Calu3 (cell line): ENCODE measurements at regions not wholly inside any gene's neighbourhood (a gene's known extent, or its start where the extent isn't known, plus 50 kb on each side); places are given as distances from the start of the nearest gene placed in this dataset.
A peak's percentile ranks its signal among the peaks of the same experiment; 100 is the strongest.

Experiments
- BruUV-seq: library from RNA; stranded (reverse); fragments of 400-500 nt; replicated peaks from 2 replicates; lab custom pipeline; 2021; lab: Mats Ljungman, UMichigan
- CTCF ChIA-PET: fragments of 300-600 bp; sonication (Branson Sonifier 250); formaldehyde crosslinking; loops from one replicate; lab custom pipeline; 2022; ENCODE audit warnings: antibody characterized with exemption; lab: Charles Lee
- DNase-seq: peaks from one replicate; pipeline ENCODE4 v3.0.0; 2022
- H3K27ac Mint-ChIP-seq: one replicate; pipeline ENCODE4 v1.8.0; 2022; ENCODE audit warnings: mixed read lengths; ENCODE audit not compliant: unreplicated experiment
- H3K27me3 Mint-ChIP-seq: one replicate; pipeline ENCODE4 v1.8.0; 2022; ENCODE audit warnings: mixed read lengths; ENCODE audit not compliant: unreplicated experiment
- H3K36me3 Mint-ChIP-seq: one replicate; pipeline ENCODE4 v1.8.0; 2022; ENCODE audit warnings: mild to moderate bottlenecking, moderate library complexity, mixed read lengths; ENCODE audit not compliant: insufficient read depth, unreplicated experiment
- H3K4me1 Mint-ChIP-seq: one replicate; pipeline ENCODE4 v1.8.0; 2022; ENCODE audit warnings: mild to moderate bottlenecking, low read depth, mixed read lengths; ENCODE audit not compliant: unreplicated experiment
- H3K4me3 Mint-ChIP-seq: one replicate; pipeline ENCODE4 v1.8.0; 2022; ENCODE audit warnings: mild to moderate bottlenecking, low read depth, moderate library complexity, mixed read lengths; ENCODE audit not compliant: unreplicated experiment
- H3K9me3 Mint-ChIP-seq: one replicate; pipeline ENCODE4 v1.8.0; 2022; ENCODE audit warnings: low read depth, mixed read lengths; ENCODE audit not compliant: unreplicated experiment
- intact Hi-C: fragments of 100-400 bp; cut with micrococcal nuclease; formaldehyde crosslinking; loops from one replicate; pipeline ENCODE4 v1.10.0; 2022; ENCODE audit not compliant: unreplicated experiment
- TF ChIP-seq, protein P1 (sequence below): fragments of 200-600 bp; IDR thresholded peaks from one replicate; pipeline ENCODE4 v1.8.0; 2022; ENCODE audit warnings: antibody characterized with exemption; ENCODE audit not compliant: unreplicated experiment

DNA sequence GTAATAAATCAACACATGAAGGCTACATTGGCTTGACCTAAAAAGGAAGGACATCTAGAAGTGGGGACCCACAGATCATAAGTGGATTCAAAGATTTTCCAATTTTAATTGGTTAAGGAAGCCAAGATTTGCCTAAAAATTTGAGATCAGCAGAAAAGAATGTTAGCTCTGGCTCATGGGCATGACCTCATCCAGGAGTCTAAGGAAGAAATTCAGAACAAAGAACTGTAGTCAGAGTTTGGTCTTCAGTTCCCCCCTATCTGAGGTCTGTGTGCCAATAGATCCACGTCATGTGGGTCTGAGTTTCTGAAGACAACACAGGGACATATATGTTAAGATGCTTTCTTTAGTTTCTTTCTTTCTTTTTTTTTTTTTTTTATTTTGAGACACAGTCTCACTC, 648.8 kb upstream of the SPRY2 start:
- CTCF ChIA-PET: no interaction called here
- Mint-ChIP-seq H3K9me3 (peaks cover 5% of the 10 kb centered on the region), H3K4me3 (no peak overlapping the region), H3K27ac (no peak overlapping the region), H3K36me3 (no peaks in the 10 kb centered on the region), H3K27me3 (no peaks in the 10 kb centered on the region), H3K4me1 (no peaks in the 10 kb centered on the region)
- no TSS peak for BruUV-seq
- intact Hi-C loops: no loop called here
- TF ChIP-seq, protein P1, sequence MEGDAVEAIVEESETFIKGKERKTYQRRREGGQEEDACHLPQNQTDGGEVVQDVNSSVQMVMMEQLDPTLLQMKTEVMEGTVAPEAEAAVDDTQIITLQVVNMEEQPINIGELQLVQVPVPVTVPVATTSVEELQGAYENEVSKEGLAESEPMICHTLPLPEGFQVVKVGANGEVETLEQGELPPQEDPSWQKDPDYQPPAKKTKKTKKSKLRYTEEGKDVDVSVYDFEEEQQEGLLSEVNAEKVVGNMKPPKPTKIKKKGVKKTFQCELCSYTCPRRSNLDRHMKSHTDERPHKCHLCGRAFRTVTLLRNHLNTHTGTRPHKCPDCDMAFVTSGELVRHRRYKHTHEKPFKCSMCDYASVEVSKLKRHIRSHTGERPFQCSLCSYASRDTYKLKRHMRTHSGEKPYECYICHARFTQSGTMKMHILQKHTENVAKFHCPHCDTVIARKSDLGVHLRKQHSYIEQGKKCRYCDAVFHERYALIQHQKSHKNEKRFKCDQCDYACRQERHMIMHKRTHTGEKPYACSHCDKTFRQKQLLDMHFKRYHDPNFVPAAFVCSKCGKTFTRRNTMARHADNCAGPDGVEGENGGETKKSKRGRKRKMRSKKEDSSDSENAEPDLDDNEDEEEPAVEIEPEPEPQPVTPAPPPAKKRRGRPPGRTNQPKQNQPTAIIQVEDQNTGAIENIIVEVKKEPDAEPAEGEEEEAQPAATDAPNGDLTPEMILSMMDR: no peak
- no peak for DNase-seq

DNA sequence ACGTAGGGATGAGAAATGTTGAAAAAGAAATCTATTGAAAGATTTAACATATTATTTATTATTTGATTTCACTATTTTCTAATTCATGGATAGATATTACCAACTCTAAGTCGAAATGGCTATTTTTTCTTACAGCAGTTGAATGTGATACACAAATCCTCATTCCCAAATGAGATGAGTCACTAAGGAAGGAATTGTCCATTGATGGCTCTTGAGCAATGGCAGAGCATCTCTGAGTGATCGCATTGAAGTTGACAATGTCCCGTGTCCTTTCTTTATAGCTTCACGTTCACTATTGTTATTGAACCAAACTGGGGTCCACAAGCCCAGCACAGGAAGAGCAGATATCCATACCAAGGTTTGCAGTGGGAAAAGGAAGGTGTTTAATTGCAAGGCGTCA, 648.3 kb upstream of the SPRY2 start:
- no peak overlapping the region for H3K27ac Mint-ChIP-seq

DNA sequence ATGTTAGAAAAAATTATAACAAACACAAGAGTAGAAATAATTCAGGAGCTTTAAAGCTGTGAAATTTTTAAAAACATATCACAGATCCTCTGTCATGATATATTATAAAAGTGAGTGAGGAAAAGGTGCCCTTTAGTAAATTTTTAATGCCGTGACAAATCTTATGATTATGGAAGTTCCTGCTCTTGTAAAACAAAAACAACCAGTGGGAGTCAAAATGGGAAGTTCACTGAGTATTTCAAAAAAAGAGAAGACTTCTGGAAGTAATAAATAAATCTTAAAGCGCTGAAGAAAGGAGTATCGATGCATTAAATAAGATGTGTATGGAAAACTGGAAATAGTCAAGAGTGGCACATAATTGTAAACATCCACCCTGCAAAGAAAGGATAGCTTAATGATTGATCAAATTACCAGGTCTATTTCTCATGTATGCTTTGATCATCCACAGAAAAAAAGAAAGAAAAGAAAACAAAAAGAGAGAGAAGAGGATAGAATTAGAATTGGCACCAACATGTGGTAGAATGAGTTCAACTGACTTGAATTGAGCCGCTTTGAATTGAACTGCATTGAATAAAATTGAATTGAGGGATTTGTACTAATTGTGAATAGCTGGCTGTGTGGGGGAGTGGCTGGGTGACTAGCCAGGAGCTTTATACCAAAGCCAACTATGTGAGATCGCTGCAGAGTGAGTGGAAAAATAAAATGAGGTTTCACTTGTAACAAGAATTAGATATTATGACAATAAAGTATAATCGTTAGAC, 647.6 kb upstream of the SPRY2 start:
- no peak for DNase-seq
- no TSS peak for BruUV-seq
- no peaks in the 10 kb centered on the region for H3K36me3 Mint-ChIP-seq
- no peak overlapping the region for H3K27ac Mint-ChIP-seq
- peaks cover 5% of the 10 kb centered on the region for H3K9me3 Mint-ChIP-seq
- no peaks in the 10 kb centered on the region for H3K27me3 Mint-ChIP-seq
- intact Hi-C loops: no loop called here
- CTCF ChIA-PET: no interaction called here
- H3K4me3 Mint-ChIP-seq: no peak overlapping the region
- H3K4me1 Mint-ChIP-seq: no peaks in the 10 kb centered on the region
- TF ChIP-seq, protein P1: no peak

More for the DNA sequence above, 648.3 kb upstream of the SPRY2 start:
- intact Hi-C loops: no loop called here
- H3K9me3 Mint-ChIP-seq: peaks cover 5% of the 10 kb centered on the region
- DNase-seq: no peak
- no peaks in the 10 kb centered on the region for H3K27me3 Mint-ChIP-seq
- H3K4me3 Mint-ChIP-seq: no peak overlapping the region
- TF ChIP-seq, protein P1: no peak
- no TSS peak for BruUV-seq
- no peaks in the 10 kb centered on the region for H3K4me1 Mint-ChIP-seq
- CTCF ChIA-PET: no interaction called here
- no peaks in the 10 kb centered on the region for H3K36me3 Mint-ChIP-seq

DNA sequence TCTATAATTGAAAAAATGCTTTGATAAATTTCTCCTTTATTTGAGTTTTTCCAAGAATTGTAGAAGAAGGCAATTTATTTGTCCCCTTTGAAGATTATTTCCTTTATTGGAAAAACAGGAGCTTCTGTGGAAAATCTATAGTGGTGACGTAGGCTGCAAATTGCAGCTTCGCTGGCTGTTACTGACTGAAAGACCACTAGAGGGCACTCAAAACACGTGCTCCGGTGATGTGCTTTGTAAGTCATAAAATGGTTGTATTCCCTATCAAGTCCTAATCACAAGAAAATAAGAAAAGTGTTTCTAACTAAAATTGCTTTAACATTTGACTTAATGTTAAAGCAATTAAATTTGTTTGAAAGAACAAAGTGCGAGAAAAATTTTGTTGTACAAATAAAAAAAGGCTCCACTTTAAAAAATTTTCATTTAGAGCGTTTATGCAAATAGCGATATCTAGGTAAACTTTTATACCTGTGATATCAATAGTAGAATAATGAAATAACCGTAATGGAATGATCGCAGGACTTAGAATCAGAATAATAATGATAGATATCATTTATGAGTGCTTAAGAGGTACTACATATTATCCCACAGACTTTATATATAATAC, 638.2 kb upstream of the SPRY2 start:
- Mint-ChIP-seq H3K36me3 (no peaks in the 10 kb centered on the region), H3K9me3 (no peaks in the 10 kb centered on the region), H3K27me3 (no peaks in the 10 kb centered on the region), H3K4me3 (no peak overlapping the region), H3K4me1 (no peaks in the 10 kb centered on the region), H3K27ac (no peak overlapping the region)
- peak; percentile 20 for DNase-seq
- CTCF ChIA-PET: interaction anchor here (1.0 to 1.1 kb wide), 2 partner anchors 38 to 148 kb away, joined by 3 read pairs; no protein-coding TSS in a partner anchor
- BruUV-seq: no TSS peak
- TF ChIP-seq, protein P1: no peak
- intact Hi-C loops: no loop called here
